Type B pancreatic cell (in vitro differentiated cells): ENCODE measurements at regions not wholly inside any gene's neighbourhood (a gene's known extent, or its start where the extent isn't known, plus 50 kb on each side); places are given as distances from the start of the nearest gene placed in this dataset.

Source experiments
- DNase-seq: peaks from one replicate; pipeline ENCODE4 v3.0.0; 2021; ENCODE audit warnings: mixed read lengths; ENCODE audit not compliant: unreplicated experiment; ENCODE audit errors: extremely low spot score
- H3K27ac Mint-ChIP-seq: 2 replicates; pipeline ENCODE4 v1.8.0; 2021; ENCODE audit warnings: mild to moderate bottlenecking, mixed read lengths
- H3K27me3 Mint-ChIP-seq: 2 replicates; pipeline ENCODE4 v1.8.0; 2021; ENCODE audit warnings: mixed read lengths
- H3K36me3 Mint-ChIP-seq: 2 replicates; pipeline ENCODE4 v1.8.0; 2021; ENCODE audit warnings: mixed read lengths
- H3K4me1 Mint-ChIP-seq: one replicate; pipeline ENCODE4 v1.8.0; 2021; ENCODE audit warnings: mixed read lengths; ENCODE audit not compliant: unreplicated experiment
- H3K4me3 Mint-ChIP-seq: 2 replicates; pipeline ENCODE4 v1.8.0; 2021; ENCODE audit warnings: mild to moderate bottlenecking, mixed read lengths
- H3K9me3 Mint-ChIP-seq: 2 replicates; pipeline ENCODE4 v1.8.0; 2021; ENCODE audit warnings: mixed read lengths
- CTCF ChIP-seq: fragments of 200-600 bp; sonication (generic); conservative IDR thresholded peaks from 2 replicates; pipeline ENCODE4 v1.5.0; 2021; ENCODE audit warnings: antibody characterized with exemption, mild to moderate bottlenecking

GRCh38 chr14:83994020-83994419, 1535.9 kb upstream of the FLRT2 start:
- Mint-ChIP-seq H3K4me1 (no peaks in the 10 kb centered on the region), H3K27ac (no peak overlapping the region), H3K36me3 (no peaks in the 10 kb centered on the region), H3K4me3 (no peak overlapping the region), H3K27me3 (no peaks in the 10 kb centered on the region), H3K9me3 (peaks cover 10% of the 10 kb centered on the region)
- DNase-seq = no peak
- TF ChIP-seq CTCF = no peak

DNA sequence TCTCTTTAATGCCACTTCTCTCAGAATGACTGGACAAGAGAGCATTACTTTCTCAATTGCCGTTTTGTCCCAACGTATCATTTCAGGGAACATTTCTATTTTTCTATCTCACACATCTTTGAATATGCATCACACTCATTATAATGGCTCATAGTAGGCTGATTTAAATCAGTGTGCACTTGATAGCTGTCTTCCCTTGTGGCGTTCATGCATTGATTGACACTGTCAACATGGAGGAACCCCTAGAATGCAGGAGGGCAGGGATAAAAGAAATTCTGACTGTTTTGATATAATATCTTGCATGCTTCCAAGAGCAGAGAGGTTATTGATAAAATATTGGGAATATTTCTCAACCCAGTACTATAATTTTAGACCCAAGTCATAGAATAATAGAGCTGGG, 1528.9 kb upstream of the FLRT2 start:
- H3K27me3 Mint-ChIP-seq = no peaks in the 10 kb centered on the region
- no peak overlapping the region for H3K27ac Mint-ChIP-seq
- DNase-seq = no peak
- H3K4me3 Mint-ChIP-seq = no peak overlapping the region
- H3K9me3 Mint-ChIP-seq = peaks cover 4% of the 10 kb centered on the region
- H3K36me3 Mint-ChIP-seq = no peaks in the 10 kb centered on the region
- H3K4me1 Mint-ChIP-seq = peaks cover 15% of the 10 kb centered on the region
- no peak for TF ChIP-seq CTCF

GRCh38 chr14:84003346-84003745, 1526.6 kb upstream of the FLRT2 start:
- Mint-ChIP-seq H3K27me3 (peaks cover 3% of the 10 kb centered on the region), H3K4me3 (no peak overlapping the region), H3K4me1 (peaks cover 15% of the 10 kb centered on the region), H3K9me3 (peaks cover 4% of the 10 kb centered on the region), H3K27ac (no peak overlapping the region), H3K36me3 (no peaks in the 10 kb centered on the region)
- TF ChIP-seq CTCF = no peak
- DNase-seq = no peak

DNA sequence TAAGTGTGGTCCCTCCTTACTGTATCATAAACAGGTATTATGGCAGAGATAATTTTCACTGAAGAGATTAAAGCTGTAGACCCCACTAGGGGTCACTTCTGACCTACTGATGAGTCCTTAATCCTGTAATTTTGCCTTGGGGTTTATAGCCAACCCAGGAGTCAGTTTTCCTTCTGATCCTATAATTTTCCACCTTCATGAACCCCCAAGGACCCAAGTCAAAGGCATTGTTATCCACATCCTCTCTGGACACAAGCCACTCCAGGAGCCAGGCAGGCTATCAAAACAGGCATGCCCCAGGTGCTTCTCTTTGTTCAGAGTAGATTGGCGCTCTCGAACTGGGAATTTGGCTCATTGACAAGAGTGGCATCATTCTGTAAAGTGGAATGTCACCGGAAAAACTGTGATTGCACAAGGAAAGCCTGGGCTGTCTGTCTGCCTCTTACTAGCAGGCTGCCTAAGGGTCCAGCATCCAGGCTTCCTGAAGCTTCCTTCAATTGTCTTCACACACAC, 1523.2 kb upstream of the FLRT2 start:
- peaks cover 5% of the 10 kb centered on the region for H3K27me3 Mint-ChIP-seq
- no peak for TF ChIP-seq CTCF
- H3K27ac Mint-ChIP-seq = no peak overlapping the region
- DNase-seq = no peak
- peaks cover 13% of the 10 kb centered on the region for H3K4me1 Mint-ChIP-seq
- no peaks in the 10 kb centered on the region for H3K36me3 Mint-ChIP-seq
- no peak overlapping the region for H3K4me3 Mint-ChIP-seq
- peaks cover 4% of the 10 kb centered on the region for H3K9me3 Mint-ChIP-seq

DNA sequence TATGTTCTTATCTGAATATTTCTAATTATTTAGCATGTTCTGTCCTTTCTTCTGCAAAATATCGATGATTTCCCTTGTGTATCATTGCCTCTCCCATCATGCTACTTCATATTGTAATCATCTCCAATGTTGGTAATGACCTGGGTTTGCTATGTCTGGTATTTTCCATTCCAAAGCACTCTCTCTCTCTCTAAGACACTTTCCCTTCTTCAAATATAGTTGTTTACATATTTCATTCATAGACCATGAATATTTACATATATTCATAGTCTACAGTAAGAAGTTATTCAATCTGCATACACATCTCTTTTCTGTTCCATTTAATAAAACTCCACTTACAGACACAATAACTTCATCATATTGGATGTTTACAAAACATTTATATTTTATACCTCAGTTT, 1516.5 kb upstream of the FLRT2 start:
- no peak for DNase-seq
- Mint-ChIP-seq H3K36me3 (no peaks in the 10 kb centered on the region), H3K4me1 (no peaks in the 10 kb centered on the region), H3K9me3 (no peaks in the 10 kb centered on the region), H3K27ac (no peak overlapping the region), H3K4me3 (no peak overlapping the region), H3K27me3 (peaks cover 2% of the 10 kb centered on the region)
- TF ChIP-seq CTCF = no peak

- Mint-ChIP-seq H3K9me3 (peaks cover 16% of the 10 kb centered on the region), H3K27ac (no peak overlapping the region), H3K36me3 (no peaks in the 10 kb centered on the region), H3K27me3 (no peaks in the 10 kb centered on the region), H3K4me1 (no peaks in the 10 kb centered on the region), H3K4me3 (no peak overlapping the region)
- no peak for TF ChIP-seq CTCF
- no peak for DNase-seq
Observed at GRCh38 chr14:84017495-84017894, 1512.4 kb upstream of the FLRT2 start.
